Astrocyte of the spinal cord (primary cell): ENCODE measurements at regions not wholly inside any gene's neighbourhood (a gene's known extent, or its start where the extent isn't known, plus 50 kb on each side); places are given as distances from the start of the nearest gene placed in this dataset.

Experiments used
- DNase-seq: peaks from one replicate; pipeline ENCODE4 v3.0.0; 2011; ENCODE audit warnings: low read depth, low spot score
- H3K4me3 ChIP-seq: 2 replicates; pipeline ENCODE4 v1.5.1; 2011; ENCODE audit warnings: low read depth, mild to moderate bottlenecking, low read length, moderate library complexity
- in situ Hi-C: cut with HindIII; loops from 2 replicates; pipeline ENCODE4 v1.10.0; 2017; ENCODE audit warnings: low sequenced_read_pairs
- TF ChIP-seq, protein P1 (sequence below): IDR thresholded peaks from 2 replicates; pipeline ENCODE4 v1.5.1; 2012; ENCODE audit warnings: low read depth, mild to moderate bottlenecking, low read length, inconsistent platforms

DNA sequence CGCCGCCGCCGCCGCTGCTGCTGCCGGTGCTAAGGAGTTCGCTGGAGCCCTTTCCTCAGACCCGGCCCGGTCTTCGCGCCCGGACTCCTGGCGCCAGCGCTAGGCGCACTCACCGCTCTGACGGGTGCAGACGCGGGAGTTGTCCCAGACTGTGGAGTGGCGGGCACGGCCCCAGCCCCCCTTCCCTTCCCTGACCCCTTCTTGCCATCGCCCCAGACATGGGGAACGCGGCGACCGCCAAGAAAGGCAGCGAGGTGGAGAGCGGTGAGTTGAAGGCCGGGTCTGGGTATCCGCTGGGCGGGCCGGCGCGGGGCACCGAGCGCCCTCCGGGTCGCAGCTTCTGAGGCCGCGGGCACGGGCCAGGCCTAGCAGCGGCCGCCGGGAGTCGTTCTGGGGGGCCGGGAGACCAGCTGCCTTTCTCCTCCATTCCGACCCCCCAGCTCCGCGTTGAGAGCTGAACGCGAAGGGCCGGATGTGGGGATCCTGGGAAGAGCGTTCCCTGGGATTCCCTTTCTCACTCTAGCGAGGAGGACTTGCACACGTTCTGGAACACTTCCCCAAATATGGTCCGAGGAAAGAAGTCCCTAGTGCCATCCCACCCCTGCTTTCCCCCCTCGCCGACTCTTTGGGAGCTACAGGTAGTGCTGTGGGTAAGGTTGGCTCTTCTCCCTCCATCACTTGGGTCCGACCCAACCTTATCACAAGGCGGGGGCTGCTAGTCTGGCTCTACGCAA lies 65.8 kb upstream of the PRKACB start:
- peak; percentile 39 for DNase-seq
- H3K4me3 ChIP-seq: peak overlapping the region; percentile 79
- in situ Hi-C loops: no loop called here
- TF ChIP-seq, protein P1, sequence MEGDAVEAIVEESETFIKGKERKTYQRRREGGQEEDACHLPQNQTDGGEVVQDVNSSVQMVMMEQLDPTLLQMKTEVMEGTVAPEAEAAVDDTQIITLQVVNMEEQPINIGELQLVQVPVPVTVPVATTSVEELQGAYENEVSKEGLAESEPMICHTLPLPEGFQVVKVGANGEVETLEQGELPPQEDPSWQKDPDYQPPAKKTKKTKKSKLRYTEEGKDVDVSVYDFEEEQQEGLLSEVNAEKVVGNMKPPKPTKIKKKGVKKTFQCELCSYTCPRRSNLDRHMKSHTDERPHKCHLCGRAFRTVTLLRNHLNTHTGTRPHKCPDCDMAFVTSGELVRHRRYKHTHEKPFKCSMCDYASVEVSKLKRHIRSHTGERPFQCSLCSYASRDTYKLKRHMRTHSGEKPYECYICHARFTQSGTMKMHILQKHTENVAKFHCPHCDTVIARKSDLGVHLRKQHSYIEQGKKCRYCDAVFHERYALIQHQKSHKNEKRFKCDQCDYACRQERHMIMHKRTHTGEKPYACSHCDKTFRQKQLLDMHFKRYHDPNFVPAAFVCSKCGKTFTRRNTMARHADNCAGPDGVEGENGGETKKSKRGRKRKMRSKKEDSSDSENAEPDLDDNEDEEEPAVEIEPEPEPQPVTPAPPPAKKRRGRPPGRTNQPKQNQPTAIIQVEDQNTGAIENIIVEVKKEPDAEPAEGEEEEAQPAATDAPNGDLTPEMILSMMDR: no peak

- DNase-seq: peak; percentile 71
- H3K4me3 ChIP-seq: peak overlapping the region; percentile 79
- TF ChIP-seq, protein P1: no peak
- in situ Hi-C loops: no loop called here
These were observed 66.5 kb upstream of the PRKACB start for GRCh38 chr1:84077476-84078107.

GRCh38 chr1:84073266-84073665 lies 70.8 kb upstream of the PRKACB start:
- DNase-seq: peak; percentile 25
- TF ChIP-seq, protein P1: no peak
- in situ Hi-C loops: no loop called here
- no peak overlapping the region for H3K4me3 ChIP-seq

- TF ChIP-seq, protein P1: no peak
- DNase-seq: peak; percentile 50
- no peak overlapping the region for H3K4me3 ChIP-seq
- in situ Hi-C loops: no loop called here
These were observed 70.4 kb upstream of the TTLL7 start for GRCh38 chr1:84069236-84069845.

- DNase-seq: no peak
- H3K4me3 ChIP-seq: no peak overlapping the region
- in situ Hi-C loops: no loop called here
- TF ChIP-seq, protein P1: no peak
These were observed 63.6 kb upstream of the TTLL7 start for GRCh38 chr1:84062496-84062895.

DNA sequence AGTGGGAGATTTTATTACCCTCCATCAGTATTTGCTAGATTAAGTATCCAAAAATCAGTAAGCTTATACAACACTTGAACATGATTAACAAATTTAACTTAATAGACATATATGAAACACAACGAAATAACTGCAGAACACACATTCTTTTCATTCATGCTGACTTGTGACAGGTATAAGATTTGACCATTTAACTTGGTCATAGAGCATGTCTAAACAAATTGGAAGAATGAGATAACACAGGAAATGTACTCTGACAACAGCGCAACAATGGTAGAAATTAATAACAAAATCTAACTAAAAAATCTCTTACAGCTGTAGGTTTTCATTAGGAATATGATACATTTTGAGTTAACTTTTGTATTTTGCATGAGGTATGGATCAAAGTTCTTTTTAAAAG lies 62.4 kb upstream of the TTLL7 start:
- DNase-seq: no peak
- no peak overlapping the region for H3K4me3 ChIP-seq
- in situ Hi-C loops: no loop called here
- TF ChIP-seq, protein P1: no peak
